ENCODE measurements at regions not wholly inside any gene's neighbourhood (a gene's known extent, or its start where the extent isn't known, plus 50 kb on each side); places are given as distances from the start of the nearest gene placed in this dataset.

GRCh38 chr10:90381468-90381867 lies 476.4 kb downstream of the HTR7 start:
- TF ChIP-seq, protein P1, sequence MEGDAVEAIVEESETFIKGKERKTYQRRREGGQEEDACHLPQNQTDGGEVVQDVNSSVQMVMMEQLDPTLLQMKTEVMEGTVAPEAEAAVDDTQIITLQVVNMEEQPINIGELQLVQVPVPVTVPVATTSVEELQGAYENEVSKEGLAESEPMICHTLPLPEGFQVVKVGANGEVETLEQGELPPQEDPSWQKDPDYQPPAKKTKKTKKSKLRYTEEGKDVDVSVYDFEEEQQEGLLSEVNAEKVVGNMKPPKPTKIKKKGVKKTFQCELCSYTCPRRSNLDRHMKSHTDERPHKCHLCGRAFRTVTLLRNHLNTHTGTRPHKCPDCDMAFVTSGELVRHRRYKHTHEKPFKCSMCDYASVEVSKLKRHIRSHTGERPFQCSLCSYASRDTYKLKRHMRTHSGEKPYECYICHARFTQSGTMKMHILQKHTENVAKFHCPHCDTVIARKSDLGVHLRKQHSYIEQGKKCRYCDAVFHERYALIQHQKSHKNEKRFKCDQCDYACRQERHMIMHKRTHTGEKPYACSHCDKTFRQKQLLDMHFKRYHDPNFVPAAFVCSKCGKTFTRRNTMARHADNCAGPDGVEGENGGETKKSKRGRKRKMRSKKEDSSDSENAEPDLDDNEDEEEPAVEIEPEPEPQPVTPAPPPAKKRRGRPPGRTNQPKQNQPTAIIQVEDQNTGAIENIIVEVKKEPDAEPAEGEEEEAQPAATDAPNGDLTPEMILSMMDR (conservative IDR thresholded peaks at IDR 0.05; ENCODE audit: low read length): no peak
- no peak for TF ChIP-seq EZH2phosphoT487 (IDR thresholded peaks at IDR 0.05; ENCODE audit: borderline replicate concordance, low read depth, low read length)

Measured in OCI-LY7 (cell line).